ENCODE measurements at regions not wholly inside any gene's neighbourhood (a gene's known extent, or its start where the extent isn't known, plus 50 kb on each side); places are given as distances from the start of the nearest gene placed in this dataset.

DNA sequence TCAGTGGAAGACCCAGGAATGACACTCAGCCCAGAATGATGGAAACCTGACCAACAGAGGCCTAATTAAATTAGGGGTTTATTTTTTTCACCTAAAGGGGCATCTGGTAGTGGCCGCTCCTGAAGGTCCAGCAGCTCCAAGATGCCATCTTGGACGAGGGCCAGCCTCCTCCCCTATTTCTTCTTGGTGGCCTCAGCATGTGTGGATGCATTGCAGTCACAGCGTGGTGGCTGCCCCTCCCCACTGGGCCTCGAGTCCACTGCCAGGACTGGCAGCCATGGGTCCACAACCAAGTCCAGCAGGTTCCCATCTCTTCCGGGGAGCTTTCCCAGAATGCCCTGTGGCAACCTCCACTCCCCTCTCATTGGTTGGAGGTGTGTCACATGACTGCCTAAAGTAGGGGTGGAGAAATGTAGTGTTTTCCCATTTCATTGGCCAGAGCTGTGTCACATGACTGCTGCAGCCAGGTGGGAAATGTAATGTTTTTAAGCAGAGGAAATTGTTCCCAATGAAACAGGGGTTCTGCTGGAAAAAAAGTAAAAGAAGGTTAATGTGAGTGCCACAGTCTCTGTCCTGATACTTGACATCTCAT lies 628.2 kb downstream of the PTPRU start:
- H3K9me3 Mint-ChIP-seq: peaks cover 15% of the 10 kb centered on the region
- H3K36me3 Mint-ChIP-seq (ENCODE audit: low read depth): no peaks in the 10 kb centered on the region
- H3K4me1 Mint-ChIP-seq (ENCODE audit: low read depth): no peaks in the 10 kb centered on the region
- peaks cover 4% of the 10 kb centered on the region for H3K27me3 Mint-ChIP-seq
- intact Hi-C loops (cut with micrococcal nuclease): no loop called here
- H3K27ac Mint-ChIP-seq: no peak overlapping the region
- no peak overlapping the region for H3K4me3 Mint-ChIP-seq

DNA sequence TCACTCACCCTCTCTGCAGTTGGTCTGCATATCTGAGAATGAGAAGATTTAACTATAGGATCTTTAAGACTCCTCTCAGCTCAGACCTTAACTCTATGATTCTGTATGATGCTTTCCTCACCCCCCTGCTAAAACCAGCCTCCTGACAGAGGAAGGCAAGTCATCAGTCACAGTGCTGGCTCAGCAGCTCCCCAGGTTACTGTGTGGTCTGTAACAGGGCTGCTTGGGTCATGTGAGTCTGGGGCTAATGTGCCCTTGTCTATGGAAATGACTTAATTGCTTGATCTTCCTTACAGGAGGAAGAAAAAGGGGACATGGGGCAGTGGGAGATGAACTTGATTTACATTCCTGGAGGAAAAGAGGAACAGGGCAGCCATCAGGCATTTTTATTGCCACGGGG lies 625.6 kb downstream of the PTPRU start:
- Mint-ChIP-seq H3K4me1 (ENCODE audit: low read depth) (no peaks in the 10 kb centered on the region), H3K36me3 (ENCODE audit: low read depth) (no peaks in the 10 kb centered on the region), H3K9me3 (peaks cover 15% of the 10 kb centered on the region), H3K27ac (no peak overlapping the region), H3K4me3 (no peak overlapping the region), H3K27me3 (peaks cover 3% of the 10 kb centered on the region)
- intact Hi-C loops (cut with micrococcal nuclease): no loop called here

DNA sequence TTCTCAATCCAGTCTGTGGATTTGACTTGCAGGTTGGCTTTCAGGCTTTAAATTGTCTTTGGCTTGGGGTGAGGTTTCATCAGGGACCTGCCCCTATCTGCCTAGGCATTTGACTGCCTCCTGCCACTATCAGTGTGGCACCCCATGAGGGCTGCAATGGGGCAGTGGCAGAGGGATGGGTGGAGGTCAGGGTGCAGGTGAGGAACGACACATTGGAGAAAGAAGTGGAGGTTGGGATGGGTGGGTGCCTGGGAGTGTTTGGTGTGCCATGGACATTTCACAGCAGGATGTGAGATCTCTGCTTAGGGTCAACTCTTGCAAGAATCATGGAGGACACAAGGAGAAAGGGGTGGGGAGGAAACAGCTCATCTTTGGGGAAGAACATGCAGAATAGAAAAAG lies 625.1 kb downstream of the PTPRU start:
- H3K9me3 Mint-ChIP-seq: peaks cover 15% of the 10 kb centered on the region
- H3K4me3 Mint-ChIP-seq: no peak overlapping the region
- no peak overlapping the region for H3K27ac Mint-ChIP-seq
- H3K27me3 Mint-ChIP-seq: no peaks in the 10 kb centered on the region
- no peaks in the 10 kb centered on the region for H3K4me1 Mint-ChIP-seq (ENCODE audit: low read depth)
- no peaks in the 10 kb centered on the region for H3K36me3 Mint-ChIP-seq (ENCODE audit: low read depth)
- intact Hi-C loops (cut with micrococcal nuclease): no loop called here

DNA sequence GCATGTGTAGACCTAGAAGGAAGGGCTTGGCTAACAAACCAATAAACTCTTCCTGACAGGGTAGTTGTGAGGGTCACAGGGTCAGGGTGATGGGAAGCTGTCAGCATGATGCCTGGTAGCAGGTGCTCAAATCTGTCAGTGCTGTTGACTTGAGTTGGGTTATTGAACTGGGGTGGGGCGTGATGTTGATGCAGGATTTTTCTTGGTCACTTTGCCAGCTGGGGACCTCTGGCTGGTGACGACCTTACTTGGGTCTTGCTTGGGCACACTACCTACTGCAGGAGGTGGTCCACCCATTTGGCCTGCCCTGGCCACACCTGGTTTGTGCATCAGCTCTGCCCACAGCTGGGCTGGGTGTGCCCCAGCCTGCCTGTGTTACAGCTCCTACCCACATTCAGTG lies 624.4 kb downstream of the PTPRU start:
- Mint-ChIP-seq H3K9me3 (peaks cover 15% of the 10 kb centered on the region), H3K27me3 (no peaks in the 10 kb centered on the region), H3K27ac (no peak overlapping the region), H3K4me1 (ENCODE audit: low read depth) (no peaks in the 10 kb centered on the region), H3K36me3 (ENCODE audit: low read depth) (no peaks in the 10 kb centered on the region), H3K4me3 (no peak overlapping the region)
- intact Hi-C loops (cut with micrococcal nuclease): no loop called here

DNA sequence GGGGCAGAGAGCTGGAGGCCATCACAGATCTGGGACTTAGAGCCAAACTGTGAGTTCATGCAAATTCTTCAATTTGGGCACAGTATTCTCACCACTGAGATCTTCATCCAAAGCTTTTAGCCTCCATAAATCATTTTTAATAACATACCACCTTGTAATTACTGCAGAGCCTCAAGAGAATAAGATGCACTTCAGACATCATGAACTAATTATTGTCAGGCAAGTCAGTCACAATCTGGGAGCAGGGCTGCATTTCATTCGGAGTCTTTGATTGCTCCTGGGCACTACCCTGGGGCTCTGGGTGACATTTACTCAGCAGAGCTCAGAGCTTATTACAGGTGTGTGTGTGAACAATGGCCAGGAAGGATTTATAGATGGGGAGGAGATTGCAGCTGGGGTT lies 623.7 kb downstream of the PTPRU start:
- no peaks in the 10 kb centered on the region for H3K27me3 Mint-ChIP-seq

DNA sequence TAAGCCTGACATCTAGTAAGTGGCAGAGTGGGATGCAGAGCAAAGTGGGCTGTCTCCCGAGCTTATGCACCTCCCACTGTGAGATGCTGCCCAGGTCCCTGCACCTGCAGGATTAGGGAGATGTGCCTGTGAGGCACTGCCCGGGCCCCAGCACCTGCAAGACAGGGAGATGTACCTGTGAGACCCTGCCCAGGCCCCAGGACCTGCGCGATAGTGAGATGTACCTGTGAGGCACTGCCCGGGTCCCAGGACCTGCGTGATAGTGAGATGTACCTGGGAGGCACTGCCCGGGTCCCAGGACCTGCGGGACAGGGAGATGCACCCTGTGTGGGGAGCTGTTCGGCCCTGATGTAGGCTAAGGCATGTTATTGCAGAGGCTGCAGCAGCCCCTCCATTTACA lies 622.8 kb downstream of the PTPRU start:
- H3K36me3 Mint-ChIP-seq (ENCODE audit: low read depth): no peaks in the 10 kb centered on the region
- intact Hi-C loops (cut with micrococcal nuclease): no loop called here
- no peaks in the 10 kb centered on the region for H3K27me3 Mint-ChIP-seq
- H3K27ac Mint-ChIP-seq: no peak overlapping the region
- peaks cover 15% of the 10 kb centered on the region for H3K9me3 Mint-ChIP-seq
- no peak overlapping the region for H3K4me3 Mint-ChIP-seq
- no peaks in the 10 kb centered on the region for H3K4me1 Mint-ChIP-seq (ENCODE audit: low read depth)

More for the DNA sequence above, 623.7 kb downstream of the PTPRU start:
- intact Hi-C loops (cut with micrococcal nuclease): no loop called here
- H3K27ac Mint-ChIP-seq: no peak overlapping the region
- H3K4me3 Mint-ChIP-seq: no peak overlapping the region
- no peaks in the 10 kb centered on the region for H3K36me3 Mint-ChIP-seq (ENCODE audit: low read depth)
- peaks cover 15% of the 10 kb centered on the region for H3K9me3 Mint-ChIP-seq
- H3K4me1 Mint-ChIP-seq (ENCODE audit: low read depth): no peaks in the 10 kb centered on the region

DNA sequence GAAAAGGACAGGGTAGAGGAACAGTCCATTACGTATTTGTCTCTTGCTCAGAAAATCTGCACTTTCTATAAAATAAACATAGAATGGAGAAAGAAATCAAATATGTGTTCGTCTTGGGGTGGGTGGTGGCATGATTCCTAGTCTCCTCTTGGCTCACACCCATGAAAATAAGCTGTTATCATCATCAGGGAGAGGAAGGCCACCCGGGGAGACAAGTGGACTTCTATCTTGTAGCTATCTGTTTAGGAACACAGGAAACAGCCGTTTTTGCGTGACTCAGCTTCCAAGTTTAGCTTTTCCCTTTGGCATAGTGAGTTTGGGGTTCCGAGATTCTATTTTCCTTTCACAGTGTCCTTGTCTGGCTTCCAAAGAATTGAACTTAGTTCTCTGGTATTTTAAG lies 622.3 kb downstream of the PTPRU start:
- no peaks in the 10 kb centered on the region for H3K36me3 Mint-ChIP-seq (ENCODE audit: low read depth)

DNA sequence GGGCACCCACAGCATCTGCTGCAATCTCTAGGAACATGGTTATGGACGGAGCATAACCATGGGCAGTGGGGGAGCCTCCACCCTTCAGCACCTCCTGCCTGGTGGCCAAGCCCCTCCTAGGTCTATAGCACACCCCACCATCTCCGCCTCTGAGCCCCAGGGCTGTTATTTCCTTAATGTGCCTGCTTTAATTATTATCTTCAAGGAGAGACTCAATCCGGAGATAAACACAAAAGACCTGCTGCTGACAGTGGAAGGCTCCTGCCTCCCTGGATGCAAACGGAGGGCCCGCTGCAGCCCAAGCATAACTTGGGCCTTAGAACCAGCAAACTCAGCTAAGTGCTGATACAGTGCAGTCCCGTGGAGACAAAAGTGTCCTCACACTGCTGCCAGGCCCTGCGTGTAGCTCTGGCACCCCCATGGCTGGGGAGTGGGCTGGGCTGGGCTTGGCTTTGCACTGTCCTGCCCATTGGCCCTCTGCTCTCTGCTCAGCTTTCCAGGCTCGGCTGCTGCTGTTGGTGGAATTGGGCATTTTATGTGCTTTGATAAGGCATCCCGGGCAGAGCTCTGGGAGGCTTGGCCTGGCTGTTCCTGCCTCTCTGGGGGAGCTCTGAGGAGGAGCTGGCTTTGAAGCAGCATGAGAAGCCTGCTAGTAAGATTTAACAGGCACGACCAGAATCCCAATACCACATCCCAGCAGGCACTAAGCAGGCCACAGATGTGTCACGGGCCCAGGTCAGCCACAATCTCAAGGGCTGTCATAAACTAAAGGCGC lies 620.2 kb downstream of the PTPRU start:
- peaks cover 2% of the 10 kb centered on the region for H3K27me3 Mint-ChIP-seq

More for the DNA sequence above, 622.3 kb downstream of the PTPRU start:
- no peak overlapping the region for H3K27ac Mint-ChIP-seq
- no peaks in the 10 kb centered on the region for H3K27me3 Mint-ChIP-seq
- H3K4me1 Mint-ChIP-seq (ENCODE audit: low read depth): no peaks in the 10 kb centered on the region
- peaks cover 15% of the 10 kb centered on the region for H3K9me3 Mint-ChIP-seq
- no peak overlapping the region for H3K4me3 Mint-ChIP-seq
- intact Hi-C loops (cut with micrococcal nuclease): no loop called here

DNA sequence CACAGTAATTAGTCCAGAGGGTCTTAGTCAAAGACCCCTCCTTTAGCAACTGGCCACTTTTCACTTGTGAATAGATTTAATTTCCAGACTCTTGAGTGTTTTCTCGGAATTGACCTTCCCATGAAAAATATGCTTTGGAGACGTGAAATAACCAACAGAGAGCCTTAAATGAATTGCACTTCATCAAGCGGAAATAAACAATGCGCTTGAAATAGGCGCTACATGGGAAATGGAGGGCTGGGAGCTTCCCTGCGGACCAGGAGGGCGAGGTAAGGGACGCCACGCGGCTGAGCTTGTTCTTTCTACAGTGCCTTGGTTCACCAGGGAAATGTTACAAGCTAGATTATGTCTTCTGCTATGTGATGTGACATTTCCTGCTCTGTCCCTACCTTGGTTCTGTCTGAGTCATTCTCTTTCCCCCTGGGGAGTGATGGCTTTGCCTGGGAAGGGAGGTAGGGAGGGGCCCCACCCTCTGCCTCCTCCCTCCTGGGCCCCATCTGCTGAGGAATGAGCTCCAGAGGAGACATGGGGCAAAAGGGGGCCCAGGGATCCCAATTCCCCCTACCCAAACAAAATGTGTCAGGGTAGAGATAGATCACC lies 619.3 kb downstream of the PTPRU start:
- H3K4me3 Mint-ChIP-seq: no peak overlapping the region
- no peaks in the 10 kb centered on the region for H3K36me3 Mint-ChIP-seq (ENCODE audit: low read depth)
- no peaks in the 10 kb centered on the region for H3K4me1 Mint-ChIP-seq (ENCODE audit: low read depth)
- peaks cover 3% of the 10 kb centered on the region for H3K9me3 Mint-ChIP-seq
- no peak overlapping the region for H3K27ac Mint-ChIP-seq
- intact Hi-C loops (cut with micrococcal nuclease): no loop called here
- H3K27me3 Mint-ChIP-seq: peaks cover 5% of the 10 kb centered on the region

More for the DNA sequence above, 620.2 kb downstream of the PTPRU start:
- Mint-ChIP-seq H3K4me1 (ENCODE audit: low read depth) (no peaks in the 10 kb centered on the region), H3K9me3 (peaks cover 11% of the 10 kb centered on the region), H3K36me3 (ENCODE audit: low read depth) (no peaks in the 10 kb centered on the region), H3K27ac (no peak overlapping the region), H3K4me3 (no peak overlapping the region)
- intact Hi-C loops (cut with micrococcal nuclease): no loop called here

DNA sequence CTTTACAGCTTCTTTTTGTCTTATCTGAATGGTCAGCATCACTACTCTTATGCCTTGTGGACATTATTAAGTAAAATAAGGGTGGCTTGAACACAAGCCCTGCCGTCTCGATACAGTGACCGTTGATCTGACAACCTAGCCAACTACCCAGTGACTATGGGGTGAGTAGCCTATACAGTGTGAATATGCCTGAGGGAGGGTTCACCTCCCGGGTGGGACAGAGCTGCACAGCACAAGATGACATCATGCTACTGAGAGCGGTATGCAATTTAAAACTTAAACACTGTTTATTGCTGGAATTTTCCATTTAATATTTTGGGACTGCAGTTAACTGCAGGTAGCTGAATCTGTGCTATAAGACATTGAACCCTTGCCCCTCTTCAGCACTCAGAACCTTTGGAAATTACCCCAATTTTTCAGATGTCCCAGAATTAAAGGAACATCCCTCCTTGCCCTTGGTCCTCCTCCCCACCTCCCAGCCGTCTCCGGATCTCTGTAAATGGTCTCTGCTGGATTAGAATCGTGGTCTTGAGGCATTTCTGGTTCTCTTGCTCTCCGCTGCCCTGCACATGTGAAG lies 618.5 kb downstream of the PTPRU start:
- no peaks in the 10 kb centered on the region for H3K9me3 Mint-ChIP-seq
- H3K4me1 Mint-ChIP-seq (ENCODE audit: low read depth): no peaks in the 10 kb centered on the region
- no peak overlapping the region for H3K27ac Mint-ChIP-seq
- peaks cover 5% of the 10 kb centered on the region for H3K27me3 Mint-ChIP-seq
- intact Hi-C loops (cut with micrococcal nuclease): no loop called here
- H3K4me3 Mint-ChIP-seq: no peak overlapping the region
- H3K36me3 Mint-ChIP-seq (ENCODE audit: low read depth): no peaks in the 10 kb centered on the region

DNA sequence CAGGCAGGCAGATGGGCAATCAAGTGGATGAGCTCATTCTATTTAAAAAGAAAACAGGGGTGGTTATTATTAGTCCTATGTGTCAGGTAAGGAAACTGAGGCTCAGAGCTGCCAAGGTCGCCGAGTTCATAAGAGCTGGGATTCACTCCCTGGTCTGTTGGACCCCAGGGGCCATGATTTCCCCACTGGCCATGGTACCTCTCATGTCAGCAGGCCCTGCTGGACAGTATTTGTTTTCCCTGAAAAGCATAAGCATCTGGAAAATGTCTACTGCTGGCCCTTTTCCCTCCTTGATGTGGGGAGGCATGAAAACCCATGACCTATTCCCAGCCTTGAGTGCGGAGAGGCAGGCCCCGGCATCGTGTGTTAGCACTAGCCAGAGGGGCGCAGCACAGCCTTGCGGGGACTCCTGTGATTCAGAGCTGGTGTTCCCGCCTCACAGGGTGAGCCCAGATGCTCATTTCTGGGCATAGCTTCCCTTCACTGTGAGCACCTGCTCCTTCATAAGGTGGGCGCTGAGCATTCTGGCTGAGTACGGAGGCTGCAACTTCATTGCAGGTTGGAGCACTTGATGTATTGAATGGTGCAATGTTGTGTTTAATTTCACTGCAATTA lies 617.5 kb downstream of the PTPRU start:
- intact Hi-C loops (cut with micrococcal nuclease): no loop called here
- Mint-ChIP-seq H3K4me3 (no peak overlapping the region), H3K36me3 (ENCODE audit: low read depth) (no peaks in the 10 kb centered on the region), H3K4me1 (ENCODE audit: low read depth) (no peaks in the 10 kb centered on the region), H3K27me3 (peaks cover 5% of the 10 kb centered on the region), H3K9me3 (no peaks in the 10 kb centered on the region), H3K27ac (no peak overlapping the region)

DNA sequence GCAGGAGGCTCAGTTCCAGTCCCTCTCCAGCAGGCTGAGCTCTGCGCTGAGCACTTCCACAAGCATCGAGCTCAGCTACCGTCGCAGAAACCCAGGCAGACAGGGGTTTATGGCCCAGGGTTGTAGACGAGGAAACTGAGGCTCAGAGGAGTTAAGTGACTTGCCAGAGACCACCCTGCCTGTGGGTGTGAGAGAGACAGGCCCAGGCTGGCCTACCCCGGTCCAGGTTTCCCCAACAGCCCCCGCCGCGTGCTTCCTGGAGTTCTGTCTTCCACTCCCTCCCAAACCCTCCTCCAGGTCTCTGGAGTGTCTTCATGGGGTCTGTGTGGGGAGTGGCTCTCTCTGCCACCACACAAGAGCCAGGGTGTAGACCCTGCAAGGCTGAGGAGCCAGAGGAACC lies 615.9 kb downstream of the PTPRU start:
- Mint-ChIP-seq H3K4me3 (no peak overlapping the region), H3K9me3 (no peaks in the 10 kb centered on the region), H3K27me3 (peaks cover 5% of the 10 kb centered on the region), H3K4me1 (ENCODE audit: low read depth) (no peaks in the 10 kb centered on the region), H3K27ac (no peak overlapping the region), H3K36me3 (ENCODE audit: low read depth) (no peaks in the 10 kb centered on the region)
- intact Hi-C loops (cut with micrococcal nuclease): no loop called here

DNA sequence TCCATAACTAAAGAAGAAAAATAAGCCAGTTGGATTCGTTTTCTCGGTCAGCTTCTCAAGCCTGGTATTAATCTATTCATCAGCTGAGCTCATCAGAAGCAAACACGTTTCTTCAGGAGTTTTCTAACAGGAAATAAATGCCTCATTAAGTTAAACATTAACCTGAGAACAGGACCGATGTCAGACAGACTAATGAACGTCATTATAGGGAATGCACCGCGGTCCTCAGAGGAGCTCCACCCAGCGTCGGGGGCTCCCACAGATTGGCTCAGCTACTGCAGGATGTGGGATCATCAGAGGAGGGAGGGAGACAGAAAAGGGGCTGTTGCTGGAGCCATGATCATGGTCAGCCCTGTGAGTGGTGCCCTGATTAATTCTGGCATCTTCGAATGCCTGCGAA lies 615.4 kb downstream of the PTPRU start:
- Mint-ChIP-seq H3K4me1 (ENCODE audit: low read depth) (no peaks in the 10 kb centered on the region), H3K4me3 (no peak overlapping the region), H3K27ac (no peak overlapping the region), H3K36me3 (ENCODE audit: low read depth) (no peaks in the 10 kb centered on the region), H3K9me3 (no peaks in the 10 kb centered on the region), H3K27me3 (peaks cover 5% of the 10 kb centered on the region)
- intact Hi-C loops (cut with micrococcal nuclease): no loop called here

Measured in dendritic cell treated with granulocyte-macrophage colony-stimulating factor and Interleukin-4, amounts not matched to agents 40 ng/mL and 50 ng/mL, for 4 days (primary cell).